Karpas-422 (cell line): ENCODE measurements at regions not wholly inside any gene's neighbourhood (a gene's known extent, or its start where the extent isn't known, plus 50 kb on each side); places are given as distances from the start of the nearest gene placed in this dataset.
A peak's percentile ranks its signal among the peaks of the same experiment; 100 is the strongest.

Experiments
- DNase-seq: peaks from one replicate; pipeline ENCODE4 v3.0.0-alpha.2; 2015
- H2AFZ ChIP-seq: fragments of 200-600 bp; sonication (generic); 2 replicates; pipeline ENCODE4 v1.6.1; 2014; ENCODE audit warnings: antibody characterized with exemption, low read length, mixed read lengths
- H3K27ac ChIP-seq: fragments of 200-600 bp; sonication (generic); 2 replicates; pipeline ENCODE4 v1.5.1; 2014; ENCODE audit warnings: mild to moderate bottlenecking, low read length, moderate library complexity
- H3K27me3 ChIP-seq: fragments of 200-600 bp; sonication (generic); 2 replicates; pipeline ENCODE4 v1.6.1; 2014; ENCODE audit warnings: low read length, mixed read lengths
- H3K36me3 ChIP-seq: fragments of 200-600 bp; sonication (generic); 2 replicates; pipeline ENCODE4 v1.6.1; 2014; ENCODE audit warnings: low read length, mixed read lengths; ENCODE audit not compliant: insufficient read depth
- H3K4me1 ChIP-seq: fragments of 200-600 bp; sonication (generic); 2 replicates; pipeline ENCODE4 v1.6.1; 2014; ENCODE audit warnings: mild to moderate bottlenecking, low read length, mixed read lengths
- H3K4me2 ChIP-seq: fragments of 200-600 bp; sonication (generic); 2 replicates; pipeline ENCODE4 v1.6.1; 2014; ENCODE audit warnings: low read length, low read depth, mild to moderate bottlenecking; ENCODE audit not compliant: poor library complexity, severe bottlenecking
- H3K4me3 ChIP-seq: fragments of 200-600 bp; sonication (generic); 2 replicates; pipeline ENCODE4 v1.5.1; 2014; ENCODE audit warnings: mild to moderate bottlenecking, antibody characterized with exemption, low read length, mixed read lengths
- H3K79me2 ChIP-seq: fragments of 200-600 bp; sonication (generic); 2 replicates; pipeline ENCODE4 v1.6.1; 2014; ENCODE audit warnings: mild to moderate bottlenecking, low read length, mixed read lengths
- H3K9ac ChIP-seq: fragments of 200-600 bp; sonication (generic); 2 replicates; pipeline ENCODE4 v1.6.0; 2014; ENCODE audit warnings: low read length
- H3K9me2 ChIP-seq: fragments of 200-600 bp; sonication (generic), shearing (Covaris generic); replicated peaks from 2 replicates; pipeline ENCODE4 v1.6.0; 2014; ENCODE audit warnings: mild to moderate bottlenecking, low read length, moderate library complexity; ENCODE audit not compliant: insufficient read depth
- H3K9me3 ChIP-seq: fragments of 300-700, 200-600 bp; sonication (generic); 2 replicates; pipeline ENCODE4 v1.6.1; 2014; ENCODE audit warnings: low read length, mixed read lengths
- H4K20me1 ChIP-seq: fragments of 200-600 bp; sonication (generic); 2 replicates; pipeline ENCODE4 v1.6.1; 2014; ENCODE audit warnings: mild to moderate bottlenecking, antibody characterized with exemption, low read length, low read depth; ENCODE audit not compliant: insufficient read depth

- Histone ChIP-seq H4K20me1 (no peaks in the 10 kb centered on the region), H3K9ac (no peak overlapping the region), H3K27me3 (no peaks in the 10 kb centered on the region), H2AFZ (no peak overlapping the region), H3K4me3 (no peak overlapping the region), H3K4me2 (no peak overlapping the region), H3K79me2 (no peaks in the 10 kb centered on the region), H3K4me1 (no peaks in the 10 kb centered on the region), H3K9me2 (no peaks in the 10 kb centered on the region), H3K27ac (no peak overlapping the region), H3K9me3 (no peaks in the 10 kb centered on the region), H3K36me3 (no peaks in the 10 kb centered on the region)
- no peak for DNase-seq
Observed at GRCh38 chr1:212531267-212531666, 77.3 kb upstream of the ATF3 start.

- H3K4me3 ChIP-seq: no peak overlapping the region
- H2AFZ ChIP-seq: no peak overlapping the region
- no peaks in the 10 kb centered on the region for H3K36me3 ChIP-seq
- H3K9ac ChIP-seq: no peak overlapping the region
- no peak for DNase-seq
- no peaks in the 10 kb centered on the region for H4K20me1 ChIP-seq
- H3K4me2 ChIP-seq: no peak overlapping the region
- H3K79me2 ChIP-seq: no peaks in the 10 kb centered on the region
- no peaks in the 10 kb centered on the region for H3K4me1 ChIP-seq
- H3K27ac ChIP-seq: no peak overlapping the region
- no peaks in the 10 kb centered on the region for H3K27me3 ChIP-seq
- no peaks in the 10 kb centered on the region for H3K9me3 ChIP-seq
- H3K9me2 ChIP-seq: no peaks in the 10 kb centered on the region
Observed at GRCh38 chr1:212531796-212532195, 76.8 kb upstream of the ATF3 start.

- Histone ChIP-seq H3K79me2 (no peaks in the 10 kb centered on the region), H3K4me2 (no peak overlapping the region), H3K27me3 (no peaks in the 10 kb centered on the region), H3K9me3 (no peaks in the 10 kb centered on the region), H4K20me1 (no peaks in the 10 kb centered on the region), H3K9ac (no peak overlapping the region), H3K4me1 (no peaks in the 10 kb centered on the region), H3K36me3 (no peaks in the 10 kb centered on the region), H2AFZ (no peak overlapping the region), H3K27ac (no peak overlapping the region), H3K4me3 (no peak overlapping the region), H3K9me2 (no peaks in the 10 kb centered on the region)
- no peak for DNase-seq
Observed at GRCh38 chr1:212532469-212533147, 76.0 kb upstream of the ATF3 start.

- Histone ChIP-seq H3K9me2 (no peaks in the 10 kb centered on the region), H3K4me3 (no peak overlapping the region), H2AFZ (no peak overlapping the region), H3K27me3 (no peaks in the 10 kb centered on the region), H3K9me3 (no peaks in the 10 kb centered on the region), H3K9ac (no peak overlapping the region), H3K4me1 (no peaks in the 10 kb centered on the region), H3K36me3 (no peaks in the 10 kb centered on the region), H4K20me1 (no peaks in the 10 kb centered on the region), H3K27ac (no peak overlapping the region), H3K79me2 (no peaks in the 10 kb centered on the region), H3K4me2 (no peak overlapping the region)
- DNase-seq: no peak
Observed at GRCh38 chr1:212533148-212533517, 75.4 kb upstream of the ATF3 start.

DNA sequence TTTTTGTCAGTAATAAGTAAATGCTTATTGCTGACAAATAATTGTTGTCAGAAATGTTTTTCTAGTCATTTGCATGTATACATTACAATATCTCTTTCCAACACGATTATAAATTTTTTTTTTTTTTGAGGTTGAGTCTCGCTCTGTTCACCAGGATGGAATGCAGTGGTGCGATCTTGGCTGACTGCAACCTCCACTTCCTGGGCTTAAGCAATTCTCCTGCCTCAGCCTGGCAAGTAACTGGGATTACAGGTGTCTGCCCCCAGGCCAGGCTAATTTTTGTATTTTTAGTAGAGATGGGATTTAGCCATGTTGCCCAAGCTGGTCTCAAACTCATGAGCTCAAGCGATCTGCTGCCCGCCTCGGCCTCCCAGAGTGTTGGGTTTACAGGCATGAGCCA is 72.0 kb upstream of the ATF3 start:
- Histone ChIP-seq H3K9ac (no peak overlapping the region), H3K36me3 (no peaks in the 10 kb centered on the region), H3K9me3 (no peaks in the 10 kb centered on the region), H3K4me1 (no peaks in the 10 kb centered on the region), H3K27me3 (no peaks in the 10 kb centered on the region), H3K9me2 (no peaks in the 10 kb centered on the region), H3K79me2 (no peaks in the 10 kb centered on the region), H3K4me2 (no peak overlapping the region), H4K20me1 (no peaks in the 10 kb centered on the region), H3K4me3 (no peak overlapping the region), H2AFZ (no peak overlapping the region), H3K27ac (no peak overlapping the region)
- no peak for DNase-seq

GRCh38 chr1:212537610-212538009 is 71.0 kb upstream of the ATF3 start:
- no peak overlapping the region for H3K27ac ChIP-seq
- H2AFZ ChIP-seq: no peak overlapping the region
- H3K4me2 ChIP-seq: no peak overlapping the region
- H3K9me3 ChIP-seq: no peaks in the 10 kb centered on the region
- H3K36me3 ChIP-seq: no peaks in the 10 kb centered on the region
- no peaks in the 10 kb centered on the region for H3K79me2 ChIP-seq
- peaks cover 2% of the 10 kb centered on the region for H3K4me1 ChIP-seq
- H3K4me3 ChIP-seq: no peak overlapping the region
- H4K20me1 ChIP-seq: no peaks in the 10 kb centered on the region
- H3K9me2 ChIP-seq: no peaks in the 10 kb centered on the region
- H3K27me3 ChIP-seq: no peaks in the 10 kb centered on the region
- no peak overlapping the region for H3K9ac ChIP-seq
- DNase-seq: no peak

DNA sequence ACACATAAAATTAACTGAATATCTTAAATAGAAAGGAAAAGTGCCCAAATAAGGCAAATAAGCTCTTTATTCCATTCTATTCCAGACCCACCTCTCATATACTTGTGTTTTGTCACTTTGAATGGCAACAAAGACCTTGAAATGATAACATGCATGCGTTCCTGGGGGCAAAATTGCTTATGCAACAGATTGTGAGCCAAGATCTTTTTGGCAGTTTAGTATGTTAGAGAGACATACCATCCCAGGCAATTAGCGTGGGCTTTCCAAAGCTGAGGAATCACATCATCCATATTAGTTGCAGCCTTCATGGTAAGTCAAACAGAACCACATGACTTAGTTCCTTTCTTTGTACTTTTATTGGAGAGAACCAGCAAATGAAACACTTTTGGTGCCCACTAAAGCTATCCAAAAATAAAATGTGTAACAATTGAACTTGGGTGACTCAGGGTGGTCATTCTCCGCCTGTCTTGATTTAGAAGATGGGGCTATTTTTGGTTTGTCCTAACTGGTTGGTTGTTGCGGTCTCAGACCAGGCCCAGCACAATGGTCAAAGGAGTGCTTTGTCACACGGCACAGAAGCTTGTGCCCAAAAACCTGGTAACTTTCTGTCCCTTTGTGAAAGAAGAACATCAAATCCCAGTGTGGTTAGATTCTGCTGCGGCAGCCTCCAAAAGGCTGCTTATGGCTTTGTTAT is 68.7 kb upstream of the ATF3 start:
- Histone ChIP-seq H3K9me2 (no peaks in the 10 kb centered on the region), H2AFZ (no peak overlapping the region), H3K9ac (no peak overlapping the region), H4K20me1 (no peaks in the 10 kb centered on the region), H3K36me3 (no peaks in the 10 kb centered on the region), H3K79me2 (no peaks in the 10 kb centered on the region), H3K4me3 (no peak overlapping the region), H3K27ac (no peak overlapping the region), H3K9me3 (no peaks in the 10 kb centered on the region), H3K4me1 (peaks cover 8% of the 10 kb centered on the region), H3K27me3 (no peaks in the 10 kb centered on the region), H3K4me2 (no peak overlapping the region)
- DNase-seq: no peak

DNA sequence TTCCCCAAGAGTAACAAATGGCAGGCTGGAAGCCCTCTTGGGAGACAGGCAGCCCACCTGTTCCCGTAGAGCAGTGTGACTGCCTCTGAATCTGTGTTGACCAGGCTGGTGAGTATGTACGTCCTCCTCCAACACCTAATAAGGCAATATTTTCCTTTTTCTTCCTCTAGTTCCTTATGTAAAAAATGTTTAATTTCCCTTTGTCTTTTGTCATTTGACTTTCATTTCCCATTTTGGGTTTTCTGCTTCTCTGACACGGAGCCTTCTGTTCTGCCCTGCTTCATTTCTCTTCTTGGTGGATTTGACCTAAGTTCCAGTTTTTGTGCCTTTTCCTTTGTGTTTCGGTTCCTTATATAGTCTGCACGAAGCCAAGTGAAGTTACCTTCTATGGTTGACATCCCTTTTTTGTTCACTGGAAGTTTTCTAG is 65.8 kb upstream of the ATF3 start:
- no peaks in the 10 kb centered on the region for H3K79me2 ChIP-seq
- H3K27ac ChIP-seq: no peak overlapping the region
- H3K27me3 ChIP-seq: no peaks in the 10 kb centered on the region
- peaks cover 12% of the 10 kb centered on the region for H3K4me1 ChIP-seq
- peak; percentile 47 for DNase-seq
- H3K9me2 ChIP-seq: no peaks in the 10 kb centered on the region
- H3K9ac ChIP-seq: no peak overlapping the region
- H3K4me3 ChIP-seq: no peak overlapping the region
- H4K20me1 ChIP-seq: no peaks in the 10 kb centered on the region
- H2AFZ ChIP-seq: 0 out of 2 replicates have a peak overlapping the region, but pooled peaks have one; percentile 67
- no peaks in the 10 kb centered on the region for H3K9me3 ChIP-seq
- no peaks in the 10 kb centered on the region for H3K36me3 ChIP-seq
- peak overlapping the region; percentile 49 for H3K4me2 ChIP-seq
